ENCODE measurements at regions not wholly inside any gene's neighbourhood (a gene's known extent, or its start where the extent isn't known, plus 50 kb on each side); places are given as distances from the start of the nearest gene placed in this dataset.

DNA sequence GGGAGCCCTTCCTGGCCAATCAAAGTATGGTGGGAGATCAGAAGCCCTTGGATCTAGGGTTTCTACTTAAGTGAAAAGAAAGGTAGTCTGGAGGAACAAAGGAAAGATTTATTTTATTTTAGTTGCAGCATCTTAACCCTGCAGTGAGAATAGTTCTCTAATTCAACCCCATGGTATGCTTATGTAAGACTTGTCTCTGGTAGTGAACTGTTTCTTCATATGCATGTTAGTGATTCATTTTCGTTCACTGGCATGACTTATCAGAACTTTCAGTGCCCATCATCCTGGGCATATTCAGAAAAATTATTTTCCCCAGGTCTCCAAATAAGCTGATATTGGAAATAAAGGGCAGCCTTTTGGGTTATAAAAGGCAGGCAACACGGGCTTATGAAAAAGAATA is 1058.8 kb downstream of the NLGN4Y start:
- DNase-seq (ENCODE audit: low read depth in 2 of 2), result no peak
- TF ChIP-seq, protein P1, sequence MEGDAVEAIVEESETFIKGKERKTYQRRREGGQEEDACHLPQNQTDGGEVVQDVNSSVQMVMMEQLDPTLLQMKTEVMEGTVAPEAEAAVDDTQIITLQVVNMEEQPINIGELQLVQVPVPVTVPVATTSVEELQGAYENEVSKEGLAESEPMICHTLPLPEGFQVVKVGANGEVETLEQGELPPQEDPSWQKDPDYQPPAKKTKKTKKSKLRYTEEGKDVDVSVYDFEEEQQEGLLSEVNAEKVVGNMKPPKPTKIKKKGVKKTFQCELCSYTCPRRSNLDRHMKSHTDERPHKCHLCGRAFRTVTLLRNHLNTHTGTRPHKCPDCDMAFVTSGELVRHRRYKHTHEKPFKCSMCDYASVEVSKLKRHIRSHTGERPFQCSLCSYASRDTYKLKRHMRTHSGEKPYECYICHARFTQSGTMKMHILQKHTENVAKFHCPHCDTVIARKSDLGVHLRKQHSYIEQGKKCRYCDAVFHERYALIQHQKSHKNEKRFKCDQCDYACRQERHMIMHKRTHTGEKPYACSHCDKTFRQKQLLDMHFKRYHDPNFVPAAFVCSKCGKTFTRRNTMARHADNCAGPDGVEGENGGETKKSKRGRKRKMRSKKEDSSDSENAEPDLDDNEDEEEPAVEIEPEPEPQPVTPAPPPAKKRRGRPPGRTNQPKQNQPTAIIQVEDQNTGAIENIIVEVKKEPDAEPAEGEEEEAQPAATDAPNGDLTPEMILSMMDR (IDR thresholded peaks at IDR 0.05; ENCODE audit: low read depth, low read length), result no peak
- no peak overlapping the region for H3K4me3 ChIP-seq (replicated peaks in 1 of 2; ENCODE audit: low read depth in 2 of 2, low read length in 2 of 2)

DNA sequence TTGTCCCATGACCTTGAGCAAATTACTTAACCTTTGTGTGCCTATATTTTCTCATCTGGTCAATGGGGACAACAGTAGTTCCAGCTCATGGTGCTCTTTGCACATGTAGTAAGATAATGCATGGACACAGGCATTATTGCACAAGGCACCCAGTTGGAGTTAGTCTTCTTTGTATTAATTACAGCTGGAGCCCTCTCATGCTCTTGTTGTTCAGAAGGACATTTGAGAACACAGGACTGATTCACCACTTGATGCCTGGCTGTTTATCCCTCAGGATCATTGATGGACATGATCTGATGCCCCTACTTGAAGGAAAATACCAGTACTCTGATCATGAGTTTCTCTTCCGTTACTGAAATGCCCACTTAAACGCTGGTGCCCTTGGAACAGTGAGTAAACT is 1068.6 kb downstream of the NLGN4Y start:
- no peak overlapping the region for H3K4me3 ChIP-seq (replicated peaks in 1 of 2; ENCODE audit: low read depth in 2 of 2, low read length in 2 of 2)
- TF ChIP-seq, protein P1 (IDR thresholded peaks at IDR 0.05; ENCODE audit: low read depth, low read length), result no peak
- no peak for DNase-seq (ENCODE audit: low read depth in 2 of 2)

DNA sequence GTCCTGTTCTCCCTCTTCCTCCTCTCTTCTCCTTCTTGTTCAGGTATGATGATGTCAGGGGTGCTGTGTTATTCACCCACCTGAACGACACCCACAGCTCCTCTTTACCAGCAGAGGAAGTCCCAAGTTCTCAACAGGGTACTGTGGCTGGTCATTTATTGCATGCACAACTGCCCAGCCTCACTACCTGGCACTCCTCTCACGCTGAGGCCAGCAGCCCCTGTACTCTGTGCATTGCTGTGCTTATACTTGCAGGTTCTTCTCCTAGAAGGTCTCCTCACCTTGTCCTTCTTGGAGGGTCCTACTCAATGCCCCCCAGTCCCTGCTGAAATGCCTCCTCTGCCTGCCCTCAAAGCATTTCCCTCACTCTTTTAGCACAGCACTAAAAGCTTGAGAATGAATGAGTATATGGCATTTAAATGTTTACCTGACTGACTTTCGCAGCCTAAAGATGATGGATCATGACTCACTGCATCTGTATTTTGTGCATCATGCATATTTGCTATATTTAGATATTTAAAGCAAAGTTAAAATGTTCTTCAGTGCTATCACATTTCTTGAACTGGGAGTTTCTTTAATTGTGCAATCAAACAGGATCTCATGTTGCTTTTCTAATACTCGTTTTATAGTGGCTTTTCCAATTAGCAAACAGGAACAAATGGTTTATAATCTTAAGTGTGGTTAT is 1069.3 kb downstream of the NLGN4Y start:
- DNase-seq (ENCODE audit: low read depth in 2 of 2), result peak in 1 of 2 donors; percentile 15
- TF ChIP-seq, protein P1 (IDR thresholded peaks at IDR 0.05; ENCODE audit: low read depth, low read length), result no peak

DNA sequence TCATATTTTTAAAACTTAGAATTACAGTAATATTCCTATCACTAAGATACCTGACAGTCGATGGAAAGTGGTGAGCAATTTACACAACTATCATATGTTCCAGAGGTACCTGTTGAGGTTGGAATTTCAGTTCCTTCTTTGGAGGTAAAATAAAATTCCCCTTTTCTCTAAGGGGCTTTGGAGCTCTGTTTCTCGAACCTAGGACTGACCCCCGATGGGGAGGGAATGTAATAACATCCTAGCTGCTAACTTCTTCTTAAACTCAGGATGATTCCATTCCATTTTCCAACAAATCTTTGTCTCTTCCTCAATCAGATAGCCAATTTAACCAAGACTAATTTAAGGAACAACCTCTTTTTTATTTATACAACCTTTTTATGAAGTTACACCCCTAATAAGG is 1069.8 kb downstream of the NLGN4Y start:
- TF ChIP-seq, protein P1 (IDR thresholded peaks at IDR 0.05; ENCODE audit: low read depth, low read length), result no peak
- no peak overlapping the region for H3K4me3 ChIP-seq (replicated peaks in 1 of 2; ENCODE audit: low read depth in 2 of 2, low read length in 2 of 2)
- DNase-seq (ENCODE audit: low read depth in 2 of 2), result no peak

More for the DNA sequence above, 1069.3 kb downstream of the NLGN4Y start:
- H3K4me3 ChIP-seq (replicated peaks in 1 of 2; ENCODE audit: low read depth in 2 of 2, low read length in 2 of 2), result no peak overlapping the region

DNA sequence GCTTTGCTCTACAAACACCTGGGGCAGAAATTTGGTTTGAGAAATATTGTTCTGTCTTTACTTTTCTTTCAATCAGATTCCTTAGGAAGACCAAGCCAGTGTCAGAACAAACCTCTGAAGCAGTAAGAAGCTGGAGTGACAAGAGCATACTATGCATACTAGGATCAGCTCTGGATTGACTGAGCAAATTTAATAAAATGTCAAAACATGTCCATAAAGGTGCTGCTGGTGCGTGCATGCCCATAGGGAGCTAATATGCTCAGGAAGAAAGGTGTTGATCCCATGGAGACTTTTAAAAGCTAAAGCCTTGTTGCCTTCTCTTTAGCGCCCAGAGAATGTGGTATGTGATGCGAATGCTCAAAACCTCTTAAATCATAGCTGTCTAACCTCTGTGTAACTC is 1076.2 kb downstream of the NLGN4Y start:
- DNase-seq (ENCODE audit: low read depth in 2 of 2), result no peak
- TF ChIP-seq, protein P1 (IDR thresholded peaks at IDR 0.05; ENCODE audit: low read depth, low read length), result no peak
- no peak overlapping the region for H3K4me3 ChIP-seq (replicated peaks in 1 of 2; ENCODE audit: low read depth in 2 of 2, low read length in 2 of 2)

DNA sequence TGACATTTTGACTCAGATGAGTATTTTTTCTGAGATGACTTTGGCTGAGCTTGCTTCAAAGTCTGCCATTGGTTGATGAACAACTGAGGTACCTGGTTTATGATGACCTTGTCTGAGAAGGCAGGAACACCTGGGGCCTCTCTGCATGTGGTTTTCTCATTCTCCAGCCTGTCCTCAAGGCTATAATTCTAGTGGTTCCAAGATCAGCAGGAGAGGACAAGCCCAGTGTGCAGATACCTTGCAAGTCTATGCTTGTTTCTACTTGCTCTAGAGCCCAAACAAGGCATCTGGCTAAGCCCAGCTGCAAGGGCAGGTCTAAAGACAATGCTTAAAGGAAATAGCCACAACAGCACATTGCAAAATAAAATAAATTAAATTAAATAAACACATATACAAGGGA is 1100.0 kb downstream of the NLGN4Y start:
- no peak for DNase-seq (ENCODE audit: low read depth in 2 of 2)
- TF ChIP-seq, protein P1 (IDR thresholded peaks at IDR 0.05; ENCODE audit: low read depth, low read length), result no peak
- H3K4me3 ChIP-seq (replicated peaks in 1 of 2; ENCODE audit: low read depth in 2 of 2, low read length in 2 of 2), result no peak overlapping the region

DNA sequence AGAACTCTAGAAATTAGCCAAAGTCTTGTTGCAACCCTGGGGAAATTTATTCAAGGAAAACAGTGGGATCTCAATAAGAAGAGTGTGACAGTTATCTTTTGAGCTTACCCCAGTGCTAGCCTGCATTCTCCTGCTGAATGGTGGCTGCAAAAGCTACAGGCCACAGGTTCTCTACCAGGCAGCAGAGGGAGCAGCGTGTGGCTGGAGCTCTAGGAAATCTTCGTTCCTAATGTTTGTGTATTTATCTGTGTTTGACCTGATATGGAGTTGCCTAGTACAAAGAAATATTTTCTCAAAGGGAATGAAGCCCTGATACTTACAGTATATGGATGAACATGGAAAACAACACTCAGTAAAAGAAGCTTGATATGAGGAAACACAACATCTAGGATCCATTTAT is 1100.6 kb downstream of the NLGN4Y start:
- peak in 1 of 2 donors; percentile 0 for DNase-seq (ENCODE audit: low read depth in 2 of 2)

More for the DNA sequence above, 1100.6 kb downstream of the NLGN4Y start:
- no peak overlapping the region for H3K4me3 ChIP-seq (replicated peaks in 1 of 2; ENCODE audit: low read depth in 2 of 2, low read length in 2 of 2)
- TF ChIP-seq, protein P1 (IDR thresholded peaks at IDR 0.05; ENCODE audit: low read depth, low read length), result no peak

Measured in cardiac fibroblast (primary cell).